Fibroblast of peridontal ligament (primary cell): ENCODE measurements at regions not wholly inside any gene's neighbourhood (a gene's known extent, or its start where the extent isn't known, plus 50 kb on each side); places are given as distances from the start of the nearest gene placed in this dataset.
"Not testable (repeated sequence)": the region's sequence is repeated elsewhere in the genome, so short reads cannot be mapped to it uniquely, and the experiment has no call there.

ENCODE experiments used
- DNase-seq: peaks from one replicate; pipeline ENCODE4 v3.0.0-alpha.2; 2010; ENCODE audit errors: extremely low read depth

DNA sequence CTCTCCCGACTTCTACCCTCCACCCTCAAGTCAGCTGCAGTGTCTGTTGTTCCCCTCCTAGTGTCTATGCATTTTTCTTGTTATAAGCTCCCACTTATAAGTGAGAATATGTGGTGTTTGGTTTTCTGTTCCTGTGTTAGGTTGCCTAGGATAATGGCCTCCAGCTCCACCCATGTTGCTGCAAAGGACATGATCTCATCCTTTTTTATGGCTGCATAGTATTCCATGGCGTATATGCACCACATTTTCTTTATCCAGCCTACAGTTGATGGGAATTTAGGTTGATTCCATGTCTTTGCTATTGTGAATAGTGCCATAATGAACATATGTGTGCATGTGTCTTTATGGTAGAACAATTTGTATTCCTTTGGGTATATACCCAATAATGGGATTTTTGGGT is 80.7 kb downstream of the SPTSSA start:
- not testable (repeated sequence) for DNase-seq

DNA sequence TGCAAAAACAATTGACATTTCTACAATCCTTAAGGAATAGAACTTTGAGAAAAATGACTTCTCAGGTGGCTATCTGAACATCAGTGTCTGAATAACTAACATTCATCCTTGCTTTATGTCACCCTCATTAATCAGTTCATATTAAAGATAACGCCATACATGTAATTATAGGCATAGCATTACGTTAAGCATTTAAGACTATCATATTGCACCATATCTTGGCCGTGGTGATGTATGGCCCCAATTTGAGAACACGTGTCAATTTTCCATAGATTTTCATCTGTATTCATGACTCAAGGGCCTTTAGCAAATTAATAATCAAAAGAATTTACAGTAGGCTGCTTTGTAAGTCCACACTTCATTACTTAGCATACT is 81.6 kb downstream of the SPTSSA start:
- DNase-seq, result no peak

DNA sequence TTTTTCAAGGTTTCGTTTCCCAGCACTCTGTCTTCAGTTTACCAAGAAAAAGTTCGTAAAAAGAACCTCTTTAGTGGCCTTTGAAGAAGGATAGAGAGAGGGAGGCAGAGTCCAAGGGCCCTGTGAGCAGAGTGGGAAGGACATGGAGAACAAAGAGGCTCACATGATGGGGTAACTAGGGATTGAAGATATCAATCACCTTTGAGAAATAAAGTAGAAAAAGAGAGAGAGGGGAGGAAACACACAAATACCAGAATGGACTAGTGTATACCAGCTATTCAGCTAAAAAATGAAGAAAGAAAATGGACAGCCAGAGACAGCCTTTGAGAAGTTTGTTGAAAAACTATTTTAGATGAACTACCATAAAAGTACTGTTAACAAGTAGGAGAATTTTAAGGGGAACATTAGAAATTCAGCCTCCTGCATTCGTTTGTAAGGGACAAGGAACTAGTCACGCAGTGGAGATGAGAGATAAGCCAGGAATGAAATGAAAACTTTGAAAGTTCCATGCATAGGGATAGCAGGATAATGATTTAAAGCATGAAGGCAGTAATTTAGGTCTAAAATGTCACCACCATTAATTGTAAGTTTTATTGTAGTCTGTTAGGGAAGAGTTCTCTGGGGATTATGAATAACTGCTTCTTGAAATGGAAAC is 82.1 kb downstream of the SPTSSA start:
- no peak for DNase-seq

DNA sequence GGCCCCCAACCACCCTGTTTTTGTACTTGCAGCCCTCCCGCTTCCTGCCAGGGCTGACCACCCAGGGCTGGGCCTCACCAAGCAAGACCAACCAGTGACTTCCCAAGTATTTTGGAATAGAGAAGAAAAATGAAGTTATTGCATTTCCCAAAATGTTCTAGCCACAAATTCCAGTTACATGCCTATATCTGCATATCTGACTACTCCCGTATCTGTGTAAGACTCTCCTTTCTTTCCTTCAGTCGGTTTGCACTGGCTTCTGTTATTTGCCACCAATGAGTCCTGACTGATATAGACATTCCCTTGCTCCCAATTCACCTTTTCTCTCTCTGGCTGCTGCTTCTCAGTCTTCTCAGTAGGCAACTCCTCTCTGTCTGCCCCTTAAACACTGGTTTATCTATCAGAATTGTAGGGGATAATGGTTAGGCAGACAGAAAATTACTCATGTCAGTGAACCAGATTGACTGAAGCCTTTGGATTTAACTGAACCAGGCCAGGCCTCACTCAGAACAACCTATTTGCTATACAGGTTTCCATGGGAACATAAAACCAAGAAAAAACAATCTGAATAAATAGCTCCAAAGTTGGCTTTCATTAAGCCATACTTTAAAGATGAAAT is 85.3 kb downstream of the SPTSSA start:
- no peak for DNase-seq

DNA sequence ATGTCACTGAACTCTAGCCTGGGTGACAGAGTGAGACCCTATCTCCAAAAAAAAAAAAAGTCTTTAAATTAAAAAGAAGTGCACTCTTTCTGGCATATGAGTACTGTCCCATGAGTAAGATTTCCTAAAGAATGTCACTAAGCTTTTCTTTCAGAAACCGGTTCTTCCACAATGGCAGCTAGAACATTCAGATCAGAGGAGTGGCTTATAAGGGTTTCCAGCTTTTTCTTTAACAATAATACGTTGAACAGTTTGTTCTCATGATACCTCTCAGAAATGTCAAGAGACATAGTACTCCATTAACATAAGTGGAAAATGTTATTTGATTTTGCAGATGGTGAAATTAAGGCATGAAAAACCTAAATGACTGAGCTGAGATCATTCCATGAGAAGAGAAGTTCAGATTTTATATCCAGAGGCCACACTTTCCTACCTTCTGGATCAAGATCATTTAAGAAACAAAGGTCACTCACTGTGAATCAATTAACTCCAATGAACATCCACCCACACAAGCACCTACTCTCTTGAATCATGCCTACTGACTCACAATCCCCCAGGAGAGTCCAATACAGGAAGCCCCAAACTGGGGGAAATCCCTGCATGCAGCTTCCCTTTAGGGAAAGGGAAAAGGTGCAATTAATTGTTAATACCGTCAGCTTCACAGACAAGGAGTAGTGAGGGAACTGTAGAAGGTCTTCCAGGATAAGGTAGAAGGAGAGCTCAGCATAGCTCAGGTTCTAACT is 86.9 kb downstream of the SPTSSA start:
- no peak for DNase-seq

DNA sequence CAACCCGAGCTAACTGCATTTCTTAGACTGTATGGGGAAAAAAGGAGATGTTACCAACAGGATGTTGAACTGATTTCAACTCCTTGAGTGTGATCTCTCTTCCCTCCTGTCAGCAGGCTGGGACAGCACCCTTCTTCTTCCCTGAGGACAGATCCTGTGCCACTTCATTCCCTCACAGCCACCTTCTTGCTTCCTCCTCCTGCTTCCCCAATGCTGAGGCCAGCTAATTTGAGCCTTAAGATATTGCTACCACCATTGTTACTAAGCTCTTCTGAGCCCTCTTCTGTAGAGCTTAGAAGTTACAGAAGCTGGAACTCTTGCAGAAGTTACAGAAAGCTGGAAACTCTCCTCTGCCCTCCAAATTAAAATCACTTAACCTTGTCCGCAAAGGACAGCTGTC is 88.8 kb downstream of the SPTSSA start:
- DNase-seq, result no peak

DNA sequence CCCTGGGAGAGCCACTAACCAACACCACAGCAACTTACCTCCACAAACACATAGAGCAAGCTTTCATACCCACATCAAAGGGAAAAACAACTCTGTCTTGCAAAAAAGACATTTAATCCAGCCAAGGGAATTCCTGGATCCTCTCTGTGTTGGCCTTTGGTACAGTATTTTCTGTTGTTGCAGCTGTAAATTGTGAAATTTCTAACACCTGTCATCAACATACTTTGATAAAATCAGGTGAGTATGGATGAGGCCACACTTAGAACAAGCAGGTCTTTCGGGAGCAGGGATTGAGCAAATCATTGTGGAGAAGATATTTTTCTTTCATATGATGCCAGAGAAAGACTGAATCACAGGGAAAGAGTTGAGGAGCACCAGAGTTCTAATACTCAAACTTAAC is 89.3 kb downstream of the SPTSSA start:
- DNase-seq, result no peak

DNA sequence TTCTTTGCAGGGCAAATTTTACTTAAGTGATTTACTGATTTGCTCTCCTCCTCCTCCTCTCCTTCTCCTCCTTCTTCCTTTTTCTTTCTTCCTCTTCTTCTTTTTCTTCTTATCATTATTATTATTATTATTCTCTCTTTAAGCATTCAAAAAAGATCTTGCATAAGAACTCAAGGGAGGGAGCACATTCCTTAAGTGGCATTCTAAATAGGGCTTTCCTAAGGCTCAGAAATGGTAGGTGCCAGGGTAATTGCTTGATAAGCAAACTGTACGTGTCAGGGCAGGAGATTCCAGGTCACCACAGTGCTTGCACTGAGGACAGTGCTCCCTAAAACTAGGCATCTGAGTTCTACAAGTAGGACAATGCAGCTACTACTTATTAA is 92.4 kb downstream of the SPTSSA start:
- no peak for DNase-seq

DNA sequence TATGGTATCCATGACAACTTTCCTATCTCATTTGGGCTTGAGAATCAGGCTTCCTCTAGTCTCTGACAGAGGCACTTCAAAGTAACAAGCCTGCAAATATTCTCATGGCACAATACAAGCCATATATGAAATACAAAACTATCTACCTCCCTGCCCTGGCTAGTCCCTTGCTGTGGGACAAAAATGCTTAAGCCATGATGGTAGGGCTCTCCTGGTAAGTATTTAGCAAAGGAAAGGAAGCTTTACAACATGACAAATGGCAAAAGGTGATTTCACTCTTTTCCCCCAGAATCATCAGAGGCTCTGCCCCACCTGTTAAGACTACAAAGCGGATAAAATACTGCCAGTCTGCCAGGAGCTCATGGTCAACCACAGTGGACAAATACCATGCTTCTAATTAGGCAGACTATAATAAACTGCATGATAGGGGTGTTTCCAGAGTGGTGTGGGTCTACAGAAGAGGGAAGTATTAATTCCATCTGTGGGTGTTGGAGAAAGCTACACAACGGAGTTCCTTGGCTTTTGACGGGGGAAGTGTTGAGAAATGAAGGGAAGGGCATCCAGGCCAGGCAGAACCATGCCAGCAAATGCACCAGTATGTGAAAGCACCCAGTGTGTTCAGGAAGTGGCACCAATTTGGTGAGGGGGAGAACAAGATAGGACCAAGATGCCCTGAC is 92.9 kb downstream of the SPTSSA start:
- DNase-seq, result no peak

DNA sequence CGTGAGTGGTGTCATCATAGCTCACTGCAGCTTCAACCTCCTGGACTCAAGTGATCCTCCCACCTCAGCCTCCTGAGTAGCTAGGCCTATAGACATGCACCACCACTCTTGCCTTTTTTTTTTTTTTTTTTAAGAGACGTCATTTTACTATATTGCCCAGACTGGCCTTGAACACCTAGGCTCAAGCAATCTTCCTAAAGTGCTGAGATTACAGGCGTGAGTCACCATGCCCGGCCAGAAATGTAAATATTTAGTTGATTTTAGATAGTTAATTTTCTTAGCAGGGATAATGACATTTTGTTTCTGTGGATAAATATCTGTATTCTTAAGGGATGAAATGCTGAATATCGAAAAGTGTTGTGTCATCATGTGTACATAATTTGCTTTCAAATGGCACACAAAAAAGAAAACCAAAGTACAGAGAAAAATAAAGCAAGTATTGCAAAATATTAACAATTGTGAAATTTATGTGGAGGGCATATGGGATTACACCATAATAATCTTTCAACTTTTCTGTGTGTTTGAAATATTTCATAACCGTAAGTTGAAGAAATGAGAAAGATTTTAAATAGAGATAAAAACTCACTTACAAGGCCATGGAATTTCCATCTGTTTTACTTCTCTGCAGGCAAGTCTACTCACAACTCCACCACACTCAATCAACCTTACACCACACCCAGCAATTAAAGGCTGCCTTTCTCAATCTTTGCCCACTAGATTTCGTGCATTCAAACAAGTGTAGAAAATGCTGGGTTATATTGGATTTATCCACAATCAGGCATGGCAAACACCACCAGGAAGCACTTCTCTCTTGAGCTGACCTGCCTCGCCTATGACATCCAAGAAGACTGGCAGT is 93.7 kb downstream of the SPTSSA start:
- peak; percentile 68 for DNase-seq

DNA sequence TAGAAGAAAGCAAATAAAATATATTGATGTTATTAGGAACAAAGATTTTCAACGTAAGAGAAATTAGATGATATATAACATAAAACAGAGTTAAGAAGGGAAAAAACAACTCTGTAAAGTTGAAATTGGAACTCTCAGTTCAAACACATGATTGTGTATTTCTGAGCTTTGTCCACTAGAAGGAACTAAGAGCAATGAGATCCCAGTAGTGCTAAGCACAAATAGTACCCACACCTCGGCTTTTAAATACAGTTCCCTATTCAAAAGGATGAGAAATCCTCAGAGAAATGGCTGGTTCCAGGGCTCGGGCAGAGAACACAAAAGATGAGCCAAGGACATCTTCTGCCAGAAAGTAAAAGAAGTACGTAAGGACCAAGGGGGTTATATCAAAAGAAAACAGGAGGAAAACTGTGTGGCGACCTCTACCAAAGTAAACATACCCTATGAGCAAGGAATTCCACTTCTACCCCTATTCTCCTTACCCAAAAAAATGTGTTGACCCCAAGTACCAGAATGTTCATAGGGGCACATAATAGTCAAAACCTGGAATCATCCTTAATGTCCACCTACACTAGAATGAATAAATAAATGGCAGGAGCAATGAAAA is 96.6 kb downstream of the SPTSSA start:
- DNase-seq, result peak; percentile 58

DNA sequence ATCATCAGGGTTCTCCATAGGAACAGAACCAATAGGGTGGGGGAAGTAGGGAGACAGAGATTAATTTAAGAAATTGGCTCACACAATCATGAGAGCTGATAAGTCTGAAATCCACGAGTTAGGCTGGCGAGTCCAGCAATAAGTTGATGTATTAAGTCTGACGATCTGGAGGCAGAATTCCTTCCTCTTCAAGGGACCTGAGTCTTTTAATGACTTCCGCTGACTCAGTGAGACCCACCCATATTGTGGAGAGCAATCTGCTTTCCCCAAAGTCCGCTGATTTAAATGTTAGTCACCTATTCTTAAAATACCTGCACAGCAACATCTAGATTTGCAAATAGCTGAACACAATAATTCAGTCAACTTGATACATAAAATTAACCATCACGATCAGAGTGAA is 97.8 kb downstream of the SPTSSA start:
- DNase-seq, result no peak

DNA sequence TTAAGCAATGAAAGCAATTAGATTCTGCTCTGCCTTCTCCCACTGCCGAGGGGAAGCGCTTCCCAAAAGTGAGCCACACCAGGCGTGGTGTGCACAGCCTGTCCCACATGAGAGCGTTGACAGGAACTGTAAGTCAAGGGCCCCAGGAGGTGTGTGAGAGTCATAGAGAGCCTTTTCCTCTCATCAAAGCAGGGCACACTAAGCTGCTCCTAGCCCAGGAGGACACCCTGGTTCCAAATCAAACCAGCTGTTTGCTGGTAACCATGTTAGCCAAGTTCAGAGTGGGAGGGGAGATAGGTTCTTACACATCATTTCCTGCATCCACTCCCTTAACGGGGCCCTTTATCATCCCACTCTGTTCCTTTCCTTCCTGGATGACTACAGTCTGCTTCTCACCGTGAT is 98.3 kb downstream of the SPTSSA start:
- no peak for DNase-seq

DNA sequence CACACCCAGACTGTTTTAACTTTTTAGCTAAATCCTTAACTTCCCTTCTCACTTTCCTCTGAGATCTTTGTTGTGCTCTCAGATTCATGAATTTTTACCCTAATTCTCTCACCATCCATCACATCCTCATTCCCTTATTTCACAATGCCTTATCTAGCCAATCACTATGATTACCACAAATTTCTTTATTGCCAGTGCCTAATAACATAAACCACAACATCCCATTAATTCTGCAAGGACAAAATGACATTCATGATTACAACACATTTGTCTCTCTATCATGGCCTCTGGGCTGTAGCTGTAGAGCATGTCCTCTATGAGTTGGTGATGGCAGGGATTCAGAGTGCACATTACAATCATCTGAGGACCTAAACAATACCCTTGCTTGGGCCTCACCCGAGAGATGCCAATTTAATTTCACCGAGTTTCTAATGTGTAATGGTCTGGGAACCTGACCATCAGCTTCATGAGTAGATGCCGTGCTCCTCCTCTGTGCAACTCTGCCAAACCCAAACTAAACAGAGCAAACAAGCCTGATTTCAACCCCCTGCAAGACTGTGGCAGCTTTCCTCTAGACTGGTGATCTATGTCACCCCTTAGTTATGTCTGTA is 99.3 kb downstream of the SPTSSA start:
- peak; percentile 64 for DNase-seq

DNA sequence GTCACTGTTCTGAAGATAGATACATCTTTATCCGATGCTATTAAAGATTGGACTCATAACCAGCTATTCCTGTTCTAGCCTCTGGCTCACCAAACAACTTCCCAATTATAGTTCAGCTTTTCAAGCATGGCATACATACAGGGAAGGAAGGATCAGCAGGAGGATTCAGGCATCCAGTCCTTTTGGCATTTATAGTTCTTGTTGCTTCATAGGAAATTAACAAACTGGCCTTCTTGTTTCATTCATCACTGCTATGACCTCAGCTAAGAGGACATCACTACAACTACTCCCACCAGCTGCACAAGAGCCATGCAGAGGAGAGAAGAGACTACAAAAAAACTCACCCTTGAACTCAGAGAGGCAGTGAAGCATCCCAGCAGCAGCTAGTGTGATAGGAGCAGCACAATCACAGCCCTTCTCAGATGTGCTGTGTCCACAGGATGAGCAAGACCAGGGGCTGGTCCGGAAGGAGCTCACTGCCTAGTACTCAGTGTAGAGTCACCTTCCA is 100.5 kb downstream of the SPTSSA start:
- peak; percentile 21 for DNase-seq

DNA sequence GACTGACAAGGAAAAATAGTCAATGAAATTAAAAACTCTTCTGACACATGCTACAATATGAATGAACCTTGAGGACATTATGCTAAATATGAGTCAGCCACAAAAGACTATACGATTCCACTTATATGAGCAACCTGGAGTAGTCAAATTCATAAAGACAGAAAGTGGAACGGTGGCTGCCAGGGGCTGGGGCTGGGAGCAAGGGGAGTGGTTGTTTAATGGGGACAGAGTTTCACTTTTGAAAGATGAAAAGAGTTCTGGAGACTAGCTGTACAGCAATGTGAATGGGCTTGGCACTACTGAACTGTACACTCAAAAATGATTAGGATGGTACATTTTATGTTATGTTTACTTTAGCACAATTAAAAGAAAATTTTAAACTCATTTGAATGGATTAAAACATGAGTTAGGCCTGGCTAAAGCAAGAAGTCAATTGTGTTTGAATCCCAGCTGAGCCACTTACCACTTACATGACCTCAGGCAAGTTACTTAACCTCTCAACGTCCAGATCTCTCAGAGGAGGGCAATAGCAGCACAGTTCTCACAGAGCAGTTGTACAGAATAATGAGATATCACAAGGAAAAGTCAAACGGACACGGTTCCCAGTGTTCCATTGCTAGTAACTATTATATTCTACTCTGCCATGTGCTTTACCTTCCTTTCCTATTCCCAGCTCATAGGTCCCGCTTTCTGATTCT is 102.5 kb downstream of the SPTSSA start:
- no peak for DNase-seq

DNA sequence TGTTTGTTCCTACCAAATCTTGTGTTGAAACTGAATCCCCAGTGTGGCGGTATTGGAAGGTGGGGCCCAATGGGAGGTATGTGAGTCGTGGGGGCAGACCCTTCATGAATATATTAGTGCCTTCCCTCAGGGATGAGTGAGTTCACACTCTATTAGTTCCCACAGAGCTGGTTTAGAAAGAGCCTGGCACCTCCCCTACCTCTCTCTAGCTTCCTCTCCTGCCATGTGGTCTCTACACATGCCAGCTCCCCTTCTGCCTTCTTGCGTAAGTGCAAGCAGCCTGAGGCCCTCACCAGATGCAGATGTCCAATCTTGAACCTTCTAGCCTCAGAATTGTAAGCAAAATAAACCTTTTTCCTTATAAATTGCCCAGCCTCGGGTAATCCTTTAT is 105.8 kb downstream of the SPTSSA start:
- peak; percentile 20 for DNase-seq

DNA sequence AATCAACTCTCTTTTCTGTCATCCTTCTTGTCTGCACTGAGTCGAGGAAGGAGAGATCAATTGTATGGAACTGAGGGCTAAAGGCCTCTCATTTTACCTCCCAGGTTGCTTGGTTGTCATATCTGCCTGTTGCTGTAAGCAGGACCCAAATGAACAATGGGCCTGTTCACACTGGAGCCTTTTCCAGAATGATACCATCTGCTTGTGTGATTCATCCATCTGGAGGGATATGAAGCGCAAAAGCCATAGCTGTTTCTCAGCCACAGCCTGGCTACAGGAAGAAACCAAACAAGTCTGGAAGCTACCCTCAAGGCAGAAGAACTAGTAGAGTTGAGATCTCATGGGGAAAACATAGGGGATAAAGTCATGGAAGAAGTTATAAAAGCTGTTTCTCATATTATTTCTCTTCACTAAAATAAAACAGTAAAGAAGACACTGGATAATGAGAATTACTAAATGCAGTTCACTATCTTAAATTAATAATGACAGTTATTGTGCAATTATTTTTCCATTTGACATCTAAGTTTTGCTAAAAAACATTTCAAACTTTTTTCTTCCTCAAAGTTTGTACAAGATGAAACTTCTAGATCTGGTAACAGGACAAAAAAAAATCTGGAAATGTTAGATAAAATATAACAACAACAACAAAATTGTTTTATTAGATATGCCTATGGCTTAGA is 106.3 kb downstream of the SPTSSA start:
- DNase-seq, result peak; percentile 73

DNA sequence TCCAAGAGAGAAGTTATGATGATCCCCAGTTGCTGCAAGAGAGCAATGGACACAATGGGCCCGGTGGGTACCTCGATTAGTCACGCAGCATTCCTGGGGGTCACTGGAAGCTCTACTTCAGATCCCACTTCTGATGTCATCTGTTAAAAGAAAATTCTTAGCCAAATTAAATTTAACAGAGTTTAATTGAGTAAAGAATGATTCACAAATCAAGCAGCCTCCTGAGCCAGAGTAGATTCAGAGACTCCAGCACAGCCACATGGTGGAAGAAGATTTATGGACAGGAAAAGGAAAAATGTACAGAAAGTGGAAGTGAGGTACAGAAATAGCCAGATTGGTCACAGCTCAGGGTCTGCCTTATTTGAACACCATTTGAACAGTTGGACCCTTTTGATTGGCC is 107.5 kb downstream of the SPTSSA start:
- DNase-seq, result no peak

DNA sequence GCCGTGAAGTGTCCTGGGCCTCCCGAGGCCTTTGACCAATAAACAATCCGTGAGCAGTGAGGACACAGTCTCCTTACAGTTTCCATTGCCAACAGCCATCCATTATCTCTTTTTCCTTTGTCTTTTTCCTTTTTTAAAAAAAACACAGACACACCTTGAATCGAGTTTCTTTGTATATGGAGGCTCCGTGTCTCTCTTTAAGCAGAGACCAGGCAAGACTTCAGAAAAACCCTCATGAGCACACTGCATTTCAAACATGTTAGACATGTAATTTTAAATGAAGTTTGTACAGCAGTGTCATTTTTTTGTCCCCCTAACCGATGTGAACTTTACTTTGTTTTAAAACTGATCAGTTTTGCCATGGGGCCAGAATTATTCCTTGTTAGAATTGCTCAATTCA is 111.1 kb downstream of the SPTSSA start:
- DNase-seq, result no peak
